ENCODE measurements at regions not wholly inside any gene's neighbourhood (a gene's known extent, or its start where the extent isn't known, plus 50 kb on each side); places are given as distances from the start of the nearest gene placed in this dataset.

DNA sequence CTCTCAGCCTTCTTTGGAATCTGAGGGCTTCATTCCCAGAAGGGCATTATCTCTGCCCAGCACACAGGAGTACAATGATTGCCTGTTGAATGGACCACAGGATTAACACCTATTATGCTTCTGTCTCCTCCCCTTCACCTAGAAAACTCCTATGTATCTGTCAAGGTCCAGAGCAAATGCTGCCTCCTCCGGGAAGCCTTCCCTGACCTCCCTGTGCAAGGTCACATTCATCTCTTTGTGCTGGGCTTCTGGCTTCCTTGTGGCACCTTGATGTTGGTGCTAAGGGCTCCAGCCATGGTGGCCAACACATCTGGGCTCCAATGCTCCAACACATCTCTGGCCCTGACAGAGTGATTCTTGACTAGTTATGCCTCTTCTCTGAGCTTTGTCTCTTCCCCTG lies 49.9 kb upstream of the ATP2B2 start:
- Mint-ChIP-seq H3K4me3 (no peak overlapping the region), H3K36me3 (no peaks in the 10 kb centered on the region), H3K9me3 (ENCODE audit: low read depth) (no peaks in the 10 kb centered on the region), H3K27me3 (peaks cover 3% of the 10 kb centered on the region), H3K4me1 (ENCODE audit: low read depth) (peaks cover 22% of the 10 kb centered on the region), H3K27ac (no peak overlapping the region)

DNA sequence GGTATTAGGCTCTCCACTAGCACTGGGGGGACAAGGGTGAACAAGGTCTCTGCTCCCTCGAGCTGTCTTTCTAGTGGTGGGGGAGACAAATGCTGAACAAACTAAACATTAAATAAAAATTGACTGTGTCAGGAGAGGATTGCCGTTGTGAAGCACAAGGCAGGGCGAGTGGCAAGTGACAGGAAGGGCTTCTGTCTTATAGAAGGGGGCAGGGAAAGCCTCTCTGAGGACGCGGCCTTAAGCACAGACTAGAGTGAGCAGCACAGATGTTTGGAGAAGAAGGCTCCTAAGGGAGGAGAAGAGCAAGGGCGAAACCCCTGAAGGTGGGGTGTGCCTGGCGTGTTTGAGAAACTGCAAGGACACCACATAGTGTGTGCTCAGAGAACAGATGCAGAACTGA lies 50.9 kb upstream of the ATP2B2 start:
- no peak overlapping the region for H3K27ac Mint-ChIP-seq

DNA sequence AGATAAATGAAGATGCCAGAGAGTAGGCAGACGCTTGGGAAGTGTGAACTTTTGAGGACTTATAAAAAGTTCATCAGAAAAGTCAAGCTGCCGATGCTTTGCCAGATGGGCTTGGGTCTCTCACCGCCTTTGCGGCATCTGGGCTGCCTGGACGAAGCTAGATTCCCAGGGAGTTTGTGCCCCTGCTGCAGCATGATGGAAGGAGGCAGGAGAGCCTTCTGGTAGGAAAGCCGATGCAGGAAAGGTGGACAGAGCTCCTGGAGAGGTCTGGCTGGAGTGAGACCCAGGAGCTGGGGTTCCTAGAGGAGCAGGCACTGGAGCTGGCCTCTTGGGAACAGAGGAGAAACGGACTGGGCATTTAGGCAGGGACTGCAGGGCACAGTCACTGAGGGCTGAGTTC lies 51.9 kb upstream of the ATP2B2 start:
- Mint-ChIP-seq H3K27ac (no peak overlapping the region), H3K4me1 (ENCODE audit: low read depth) (peaks cover 10% of the 10 kb centered on the region), H3K4me3 (no peak overlapping the region), H3K27me3 (peaks cover 6% of the 10 kb centered on the region), H3K36me3 (no peaks in the 10 kb centered on the region), H3K9me3 (ENCODE audit: low read depth) (no peaks in the 10 kb centered on the region)

More for the DNA sequence above, 50.9 kb upstream of the ATP2B2 start:
- Mint-ChIP-seq H3K36me3 (no peaks in the 10 kb centered on the region), H3K4me1 (ENCODE audit: low read depth) (peaks cover 19% of the 10 kb centered on the region), H3K9me3 (ENCODE audit: low read depth) (no peaks in the 10 kb centered on the region), H3K4me3 (no peak overlapping the region), H3K27me3 (peaks cover 3% of the 10 kb centered on the region)

DNA sequence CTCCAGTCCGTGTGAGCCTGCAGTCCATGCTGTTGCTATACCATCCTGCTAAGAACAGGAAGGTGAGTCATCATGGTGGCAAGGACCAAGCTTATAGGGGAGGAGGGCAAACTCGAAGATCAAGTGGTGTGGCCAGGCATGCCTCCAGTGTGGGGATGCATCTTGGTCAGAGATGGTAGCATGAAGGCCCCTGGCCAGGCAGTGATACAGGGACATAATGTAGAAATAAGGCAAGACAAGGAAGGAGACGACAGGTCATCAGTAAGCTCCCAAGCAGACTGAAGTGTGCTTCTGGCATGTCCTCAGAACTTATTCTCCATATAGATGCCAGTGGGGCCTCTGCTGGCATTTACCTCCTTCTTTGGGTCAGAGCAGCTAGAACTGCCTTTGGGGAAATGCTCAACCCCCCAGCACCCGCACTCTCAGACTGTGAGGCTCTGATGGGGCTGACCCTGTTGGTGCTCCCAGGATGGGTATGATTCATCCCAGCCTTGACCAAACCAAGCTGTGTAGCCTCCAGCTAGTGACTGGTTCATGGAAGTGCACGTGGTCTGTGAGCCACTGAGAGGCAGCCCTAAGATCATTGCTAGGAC lies 52.5 kb upstream of the ATP2B2 start:
- peaks cover 6% of the 10 kb centered on the region for H3K27me3 Mint-ChIP-seq
- no peak overlapping the region for H3K27ac Mint-ChIP-seq
- no peaks in the 10 kb centered on the region for H3K36me3 Mint-ChIP-seq
- H3K4me3 Mint-ChIP-seq = no peak overlapping the region
- H3K9me3 Mint-ChIP-seq (ENCODE audit: low read depth) = no peaks in the 10 kb centered on the region
- peaks cover 4% of the 10 kb centered on the region for H3K4me1 Mint-ChIP-seq (ENCODE audit: low read depth)

DNA sequence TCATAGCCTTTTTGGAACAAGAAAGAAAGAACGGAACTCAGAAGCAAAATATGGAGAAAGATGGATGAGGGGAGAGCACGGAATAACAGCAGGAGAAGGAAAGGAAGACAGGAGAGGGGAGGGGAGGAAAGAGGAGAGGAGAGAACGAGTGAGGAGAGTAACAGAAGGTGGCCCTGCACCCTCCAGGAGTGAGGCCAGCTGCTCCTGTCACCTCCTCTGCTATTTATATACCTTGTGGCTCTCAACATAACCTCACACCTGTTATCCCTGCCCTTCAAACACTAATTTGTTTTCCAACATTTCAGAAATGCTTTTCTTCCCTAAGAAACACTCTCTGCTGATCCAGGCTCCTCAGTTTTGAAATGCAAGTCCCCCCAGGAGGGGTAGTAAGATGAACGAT lies 53.4 kb upstream of the ATP2B2 start:
- H3K27ac Mint-ChIP-seq = no peak overlapping the region
- peaks cover 3% of the 10 kb centered on the region for H3K4me1 Mint-ChIP-seq (ENCODE audit: low read depth)
- no peaks in the 10 kb centered on the region for H3K9me3 Mint-ChIP-seq (ENCODE audit: low read depth)
- H3K4me3 Mint-ChIP-seq = no peak overlapping the region
- H3K27me3 Mint-ChIP-seq = peaks cover 6% of the 10 kb centered on the region
- no peaks in the 10 kb centered on the region for H3K36me3 Mint-ChIP-seq

DNA sequence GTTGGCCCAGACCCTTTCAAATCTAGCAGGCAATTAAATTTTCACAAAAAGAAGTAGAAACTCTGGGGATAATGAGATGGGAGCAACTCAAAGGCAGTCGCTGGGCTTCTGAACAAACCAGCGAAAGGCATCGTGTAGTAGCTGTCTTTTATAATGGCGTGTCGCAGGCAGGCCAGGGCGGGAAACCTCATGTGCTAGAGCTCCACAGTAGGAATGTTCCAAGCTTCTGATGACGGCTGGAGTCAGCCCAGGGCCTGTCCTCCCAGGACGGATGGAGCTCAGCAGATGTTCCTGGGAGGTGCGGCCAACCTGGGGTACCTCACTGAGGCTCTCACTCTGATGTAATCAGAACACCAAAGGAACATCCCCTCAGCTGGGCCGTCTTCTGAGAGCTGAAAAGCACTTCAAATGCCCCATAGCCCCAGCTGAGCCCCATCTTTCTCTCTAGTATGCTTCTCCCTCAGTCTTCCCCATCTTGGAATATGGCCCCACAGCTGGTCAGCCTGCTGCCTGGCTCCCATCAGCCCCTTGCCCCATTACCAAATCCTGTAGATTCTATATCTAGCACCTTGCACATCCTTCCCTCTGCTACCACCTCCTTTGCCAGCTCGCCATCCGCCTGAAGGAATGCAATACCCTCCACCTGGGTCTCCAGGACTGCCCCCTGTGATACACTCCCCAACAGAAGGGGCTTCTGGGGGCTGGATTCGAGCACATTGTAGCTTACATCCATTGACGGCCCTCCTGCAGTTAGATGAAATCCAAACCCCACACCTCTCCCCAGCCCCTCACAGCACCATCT lies 54.9 kb upstream of the ATP2B2 start:
- no peaks in the 10 kb centered on the region for H3K9me3 Mint-ChIP-seq (ENCODE audit: low read depth)
- no peak overlapping the region for H3K27ac Mint-ChIP-seq
- H3K4me3 Mint-ChIP-seq = no peak overlapping the region
- H3K27me3 Mint-ChIP-seq = peaks cover 6% of the 10 kb centered on the region
- H3K4me1 Mint-ChIP-seq (ENCODE audit: low read depth) = peaks cover 3% of the 10 kb centered on the region
- no peaks in the 10 kb centered on the region for H3K36me3 Mint-ChIP-seq

DNA sequence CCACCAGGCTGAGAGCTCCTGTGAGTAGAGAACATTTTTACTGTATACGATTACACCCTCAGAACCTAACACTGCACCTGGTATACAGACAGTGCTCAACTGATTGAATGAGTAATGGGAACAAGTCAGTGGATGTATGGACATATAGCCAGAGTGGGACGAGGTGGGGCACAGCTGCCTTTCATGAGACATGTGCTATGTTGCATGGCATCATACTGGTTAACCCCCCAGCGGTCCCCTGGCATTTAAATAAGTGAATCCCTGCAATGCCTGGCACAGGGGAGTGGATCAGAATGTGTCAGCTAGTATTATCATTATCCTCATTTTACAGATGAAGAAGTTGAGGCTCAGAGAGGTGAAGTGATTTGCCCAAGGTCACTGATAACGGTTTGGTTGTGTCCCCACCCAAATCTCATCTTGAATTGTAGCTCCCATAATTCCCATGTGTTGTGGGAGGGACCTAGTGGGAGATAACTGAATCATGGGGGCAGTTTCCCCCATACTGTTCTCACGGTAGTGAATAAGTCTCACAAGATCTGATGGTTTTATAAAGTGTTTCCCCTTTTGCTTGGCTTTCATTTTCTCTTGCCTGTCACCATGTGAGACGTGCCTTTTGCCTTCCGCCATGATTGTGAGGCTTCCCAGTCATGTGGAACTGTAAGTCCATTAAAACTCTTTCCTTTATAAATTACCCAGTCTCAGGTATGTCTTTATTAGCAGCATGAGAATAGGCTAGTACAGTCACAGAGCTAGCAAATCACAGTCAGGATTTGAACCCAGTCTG lies 56.0 kb upstream of the ATP2B2 start:
- Mint-ChIP-seq H3K4me3 (no peak overlapping the region), H3K36me3 (no peaks in the 10 kb centered on the region), H3K27me3 (peaks cover 6% of the 10 kb centered on the region), H3K27ac (no peak overlapping the region), H3K4me1 (ENCODE audit: low read depth) (peaks cover 3% of the 10 kb centered on the region), H3K9me3 (ENCODE audit: low read depth) (no peaks in the 10 kb centered on the region)

DNA sequence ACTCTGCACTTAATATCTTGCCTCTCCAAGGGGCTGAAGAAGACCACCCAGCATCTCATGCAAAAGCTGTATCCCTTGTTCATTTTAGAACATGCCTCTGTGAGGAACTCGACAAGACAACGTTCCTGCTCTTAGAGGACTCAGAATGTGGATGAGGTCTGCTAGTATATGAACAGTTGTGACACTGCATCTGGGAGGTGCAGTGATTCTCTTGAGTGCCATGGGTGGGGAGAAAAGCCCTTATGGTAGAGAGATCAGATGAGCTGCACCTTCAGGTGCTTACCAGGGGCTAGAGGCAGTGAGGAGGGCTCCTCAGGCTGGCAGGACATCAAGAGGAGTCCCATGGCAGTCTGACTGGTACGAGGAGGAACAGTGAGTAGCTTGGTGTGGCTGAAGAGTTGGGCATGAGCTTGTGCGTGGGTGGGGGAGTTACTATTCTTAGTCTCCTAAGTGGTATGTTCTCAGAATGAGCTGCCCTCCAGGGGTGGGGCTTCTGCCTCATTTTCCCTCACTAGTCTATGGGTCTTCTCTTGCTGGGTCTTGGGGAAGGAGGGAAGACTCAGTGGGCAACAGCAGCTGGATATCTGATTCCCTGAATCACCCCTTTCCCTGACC lies 56.7 kb upstream of the ATP2B2 start:
- Mint-ChIP-seq H3K4me1 (ENCODE audit: low read depth) (peaks cover 3% of the 10 kb centered on the region), H3K9me3 (ENCODE audit: low read depth) (no peaks in the 10 kb centered on the region), H3K27me3 (peaks cover 8% of the 10 kb centered on the region), H3K27ac (no peak overlapping the region), H3K36me3 (no peaks in the 10 kb centered on the region), H3K4me3 (no peak overlapping the region)

DNA sequence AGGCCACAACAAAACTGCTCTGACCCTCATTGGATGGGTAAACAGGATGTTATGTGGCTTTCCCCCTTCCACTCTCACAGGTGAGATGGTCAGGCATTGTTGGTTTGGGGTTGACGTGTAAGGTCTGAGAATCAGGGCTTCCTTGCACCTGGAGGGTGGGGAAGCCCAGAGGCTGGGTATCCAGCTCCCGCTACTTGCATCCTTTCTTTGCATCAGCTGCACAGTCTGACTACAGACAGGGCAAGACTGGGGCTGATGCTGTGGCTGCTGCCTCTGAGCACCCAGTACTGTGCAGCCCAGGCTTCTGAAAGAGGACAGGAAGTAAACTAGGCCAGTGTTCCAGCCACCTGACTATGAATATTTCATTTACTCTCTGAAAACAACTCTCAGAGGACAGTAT lies 58.0 kb upstream of the ATP2B2 start:
- H3K27me3 Mint-ChIP-seq = peaks cover 9% of the 10 kb centered on the region
- no peak overlapping the region for H3K4me3 Mint-ChIP-seq
- H3K27ac Mint-ChIP-seq = no peak overlapping the region
- H3K4me1 Mint-ChIP-seq (ENCODE audit: low read depth) = no peaks in the 10 kb centered on the region
- no peaks in the 10 kb centered on the region for H3K9me3 Mint-ChIP-seq (ENCODE audit: low read depth)
- no peaks in the 10 kb centered on the region for H3K36me3 Mint-ChIP-seq

DNA sequence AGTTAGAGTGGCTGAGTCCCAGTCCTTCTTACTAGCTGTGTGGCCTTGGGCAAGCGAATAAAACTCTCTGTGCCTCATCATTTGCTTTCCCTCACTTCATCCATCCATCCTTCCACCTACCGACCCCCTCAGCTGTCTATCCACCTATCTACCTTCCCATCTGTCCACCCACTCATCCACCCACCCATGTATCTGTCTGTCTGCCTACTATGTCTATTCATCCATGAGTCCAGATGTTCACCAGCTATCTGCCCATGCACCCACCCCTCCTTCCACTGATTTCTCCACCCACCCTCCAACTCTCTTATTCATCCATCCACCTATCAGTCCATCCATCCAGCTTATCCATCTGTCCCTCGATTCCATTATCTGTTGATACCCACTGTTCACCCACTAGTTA lies 60.4 kb upstream of the ATP2B2 start:
- no peak overlapping the region for H3K27ac Mint-ChIP-seq
- peaks cover 6% of the 10 kb centered on the region for H3K27me3 Mint-ChIP-seq
- H3K4me3 Mint-ChIP-seq = no peak overlapping the region
- no peaks in the 10 kb centered on the region for H3K9me3 Mint-ChIP-seq (ENCODE audit: low read depth)
- no peaks in the 10 kb centered on the region for H3K36me3 Mint-ChIP-seq
- H3K4me1 Mint-ChIP-seq (ENCODE audit: low read depth) = no peaks in the 10 kb centered on the region

DNA sequence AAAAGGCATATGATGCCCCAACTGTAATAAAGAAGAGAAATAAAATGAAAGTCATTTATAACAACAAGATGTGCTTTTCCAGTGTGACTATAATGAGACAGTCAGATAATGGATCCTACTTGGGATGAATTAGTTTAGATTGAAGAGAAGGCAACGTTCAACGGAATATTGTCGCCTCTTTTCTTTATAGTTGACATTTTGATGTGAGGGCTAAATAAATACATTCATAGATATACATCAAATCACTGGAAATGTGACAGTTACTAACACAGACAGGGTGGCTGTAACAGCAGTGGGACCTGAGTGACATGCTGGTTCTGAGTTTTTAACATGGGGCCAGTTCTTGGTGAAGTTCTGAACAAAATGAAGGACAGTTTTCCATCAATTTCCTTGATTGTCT lies 61.1 kb upstream of the ATP2B2 start:
- no peaks in the 10 kb centered on the region for H3K4me1 Mint-ChIP-seq (ENCODE audit: low read depth)
- no peak overlapping the region for H3K4me3 Mint-ChIP-seq
- H3K27ac Mint-ChIP-seq = no peak overlapping the region
- no peaks in the 10 kb centered on the region for H3K36me3 Mint-ChIP-seq
- peaks cover 6% of the 10 kb centered on the region for H3K27me3 Mint-ChIP-seq
- H3K9me3 Mint-ChIP-seq (ENCODE audit: low read depth) = no peaks in the 10 kb centered on the region

DNA sequence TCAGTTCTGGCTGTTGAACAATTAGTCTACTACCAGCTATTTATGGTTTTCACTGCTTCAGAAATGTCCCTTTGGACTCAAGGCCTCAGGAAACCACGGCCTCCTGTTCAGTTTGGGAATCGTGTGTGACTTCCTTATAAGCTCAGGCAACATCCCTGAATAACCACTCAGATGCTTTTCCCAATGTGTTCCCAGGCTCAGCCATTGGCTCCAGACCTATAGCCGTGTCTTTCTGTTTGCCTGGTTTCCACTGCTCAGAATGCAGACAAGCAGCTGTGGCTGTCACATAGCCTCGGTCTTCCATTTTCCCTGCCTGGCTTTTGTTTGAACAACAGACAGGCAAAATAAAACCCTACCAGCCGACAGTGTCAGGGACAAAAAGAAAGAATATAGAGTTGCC lies 63.2 kb upstream of the ATP2B2 start:
- peaks cover 7% of the 10 kb centered on the region for H3K27me3 Mint-ChIP-seq

DNA sequence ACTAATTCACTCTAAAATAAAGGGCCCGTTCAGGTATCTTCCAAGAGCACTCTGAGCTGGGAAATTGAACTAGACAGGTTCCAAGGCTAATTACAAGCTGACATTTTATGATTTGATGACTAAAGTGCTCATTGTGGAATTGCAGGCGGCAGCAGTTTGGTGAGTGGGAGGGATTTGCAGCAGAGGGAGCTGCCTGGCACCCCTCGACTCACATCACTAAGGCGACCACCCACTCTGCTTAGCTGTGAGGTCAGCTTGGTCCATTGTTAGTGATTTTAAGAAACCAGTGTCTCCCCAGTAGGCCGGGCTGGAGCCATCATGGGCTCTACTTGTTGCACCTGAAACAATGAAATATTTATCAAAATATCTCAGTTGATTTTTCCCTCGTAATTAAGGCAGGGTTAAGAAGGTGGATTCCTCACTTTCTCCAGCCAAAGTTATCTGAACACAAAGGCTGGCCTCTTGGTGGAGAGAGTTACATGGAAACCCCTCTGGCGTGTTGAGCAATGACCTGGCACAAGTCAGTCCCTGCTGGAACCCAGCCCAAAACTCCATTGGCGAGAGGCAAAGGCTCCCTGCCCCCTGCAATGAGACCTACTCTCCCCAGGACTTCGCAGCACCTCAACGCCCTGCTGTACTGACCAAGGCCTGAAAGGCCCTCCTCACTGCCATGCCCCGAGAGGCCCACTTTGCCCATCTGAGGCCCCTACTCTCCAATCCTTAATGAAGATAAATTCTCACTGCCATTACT lies 65.0 kb upstream of the ATP2B2 start:
- no peak overlapping the region for H3K4me3 Mint-ChIP-seq
- no peaks in the 10 kb centered on the region for H3K4me1 Mint-ChIP-seq (ENCODE audit: low read depth)
- H3K9me3 Mint-ChIP-seq (ENCODE audit: low read depth) = no peaks in the 10 kb centered on the region
- peaks cover 7% of the 10 kb centered on the region for H3K27me3 Mint-ChIP-seq
- no peaks in the 10 kb centered on the region for H3K36me3 Mint-ChIP-seq
- no peak overlapping the region for H3K27ac Mint-ChIP-seq

More for the DNA sequence above, 63.2 kb upstream of the ATP2B2 start:
- H3K4me3 Mint-ChIP-seq = no peak overlapping the region
- H3K9me3 Mint-ChIP-seq (ENCODE audit: low read depth) = no peaks in the 10 kb centered on the region
- H3K4me1 Mint-ChIP-seq (ENCODE audit: low read depth) = no peaks in the 10 kb centered on the region
- no peaks in the 10 kb centered on the region for H3K36me3 Mint-ChIP-seq
- H3K27ac Mint-ChIP-seq = no peak overlapping the region

DNA sequence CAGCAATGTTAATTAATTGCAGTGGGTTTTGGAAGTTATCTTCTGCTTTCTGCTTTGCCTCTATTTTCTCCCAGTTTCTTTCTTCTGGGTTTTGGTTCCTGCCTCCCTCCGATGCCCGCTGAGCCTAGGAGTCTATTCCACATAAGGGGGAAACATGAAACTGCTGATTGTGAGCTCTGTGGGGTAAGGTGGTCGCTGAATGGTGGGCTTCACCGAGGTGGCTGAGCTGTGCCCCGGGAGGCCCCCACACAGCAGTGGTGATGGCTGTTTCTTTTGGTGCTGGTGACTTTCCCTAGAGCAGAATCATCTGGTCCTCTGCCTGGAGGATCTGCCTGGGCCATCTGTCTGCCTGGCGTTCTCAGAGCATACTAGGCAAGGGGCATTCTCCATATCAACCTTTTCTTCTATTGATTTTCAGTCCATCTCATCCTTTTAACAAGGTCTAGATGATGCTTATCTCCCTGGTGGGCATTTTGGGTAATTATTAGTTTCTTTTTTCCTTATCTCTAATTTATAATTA lies 68.8 kb upstream of the ATP2B2 start:
- Mint-ChIP-seq H3K36me3 (no peaks in the 10 kb centered on the region), H3K27me3 (peaks cover 4% of the 10 kb centered on the region), H3K4me3 (no peak overlapping the region), H3K27ac (no peak overlapping the region), H3K9me3 (ENCODE audit: low read depth) (no peaks in the 10 kb centered on the region), H3K4me1 (ENCODE audit: low read depth) (no peaks in the 10 kb centered on the region)

All from activated naive CD8-positive, alpha-beta T cell (primary cell).